ENCODE measurements at regions not wholly inside any gene's neighbourhood (a gene's known extent, or its start where the extent isn't known, plus 50 kb on each side); places are given as distances from the start of the nearest gene placed in this dataset.

DNA sequence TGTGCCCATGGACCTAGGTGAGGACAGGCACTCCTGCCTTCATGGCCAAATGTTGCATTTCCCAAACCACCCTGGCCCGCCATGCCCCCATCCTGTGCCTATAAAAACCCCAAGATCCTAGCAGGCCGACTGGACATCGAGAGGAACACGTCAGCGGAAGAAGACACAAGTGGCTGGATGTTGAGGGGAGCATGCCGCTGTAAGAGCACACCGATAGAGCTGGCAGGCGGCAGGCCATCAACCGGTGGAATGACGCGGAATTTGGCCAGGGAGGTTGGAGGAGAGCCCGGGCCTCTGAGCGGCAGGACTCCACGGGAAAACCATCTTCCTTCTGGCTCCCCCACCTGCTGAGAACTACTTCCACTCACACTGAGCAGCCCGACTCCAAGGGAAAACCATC is 361.1 kb upstream of the TMPRSS15 start:
- Histone ChIP-seq H3K27me3 (ENCODE audit: control insufficient read depth, insufficient read depth, low read length) (no peaks in the 10 kb centered on the region), H3K9me3 (ENCODE audit: control insufficient read depth, insufficient read depth, low read depth, low read length) (no peaks in the 10 kb centered on the region), H3K4me3 (ENCODE audit: low read depth in 2 of 2, low read length in 2 of 2) (no peak overlapping the region), H3K36me3 (ENCODE audit: control insufficient read depth, insufficient read depth, low read length) (no peaks in the 10 kb centered on the region), H3K27ac (ENCODE audit: low read length) (no peak overlapping the region), H3K4me1 (ENCODE audit: control insufficient read depth, insufficient read depth, low read length) (no peaks in the 10 kb centered on the region)
- POLR2A ChIA-PET = no interaction called here
- intact Hi-C loops (cut with micrococcal nuclease; ENCODE audit: unreplicated experiment) (no loop called here), in situ Hi-C loops (cut with HindIII; ENCODE audit: low pct_unique_long_range_greater_than_20kb, low sequenced_read_pairs) (no loop called here)
- BruUV-seq (replicated peaks) = no TSS peak
- DNase-seq (ENCODE audit: low read depth, low spot score) (no peak), ATAC-seq (no peak)
- TF ChIP-seq, protein P1, sequence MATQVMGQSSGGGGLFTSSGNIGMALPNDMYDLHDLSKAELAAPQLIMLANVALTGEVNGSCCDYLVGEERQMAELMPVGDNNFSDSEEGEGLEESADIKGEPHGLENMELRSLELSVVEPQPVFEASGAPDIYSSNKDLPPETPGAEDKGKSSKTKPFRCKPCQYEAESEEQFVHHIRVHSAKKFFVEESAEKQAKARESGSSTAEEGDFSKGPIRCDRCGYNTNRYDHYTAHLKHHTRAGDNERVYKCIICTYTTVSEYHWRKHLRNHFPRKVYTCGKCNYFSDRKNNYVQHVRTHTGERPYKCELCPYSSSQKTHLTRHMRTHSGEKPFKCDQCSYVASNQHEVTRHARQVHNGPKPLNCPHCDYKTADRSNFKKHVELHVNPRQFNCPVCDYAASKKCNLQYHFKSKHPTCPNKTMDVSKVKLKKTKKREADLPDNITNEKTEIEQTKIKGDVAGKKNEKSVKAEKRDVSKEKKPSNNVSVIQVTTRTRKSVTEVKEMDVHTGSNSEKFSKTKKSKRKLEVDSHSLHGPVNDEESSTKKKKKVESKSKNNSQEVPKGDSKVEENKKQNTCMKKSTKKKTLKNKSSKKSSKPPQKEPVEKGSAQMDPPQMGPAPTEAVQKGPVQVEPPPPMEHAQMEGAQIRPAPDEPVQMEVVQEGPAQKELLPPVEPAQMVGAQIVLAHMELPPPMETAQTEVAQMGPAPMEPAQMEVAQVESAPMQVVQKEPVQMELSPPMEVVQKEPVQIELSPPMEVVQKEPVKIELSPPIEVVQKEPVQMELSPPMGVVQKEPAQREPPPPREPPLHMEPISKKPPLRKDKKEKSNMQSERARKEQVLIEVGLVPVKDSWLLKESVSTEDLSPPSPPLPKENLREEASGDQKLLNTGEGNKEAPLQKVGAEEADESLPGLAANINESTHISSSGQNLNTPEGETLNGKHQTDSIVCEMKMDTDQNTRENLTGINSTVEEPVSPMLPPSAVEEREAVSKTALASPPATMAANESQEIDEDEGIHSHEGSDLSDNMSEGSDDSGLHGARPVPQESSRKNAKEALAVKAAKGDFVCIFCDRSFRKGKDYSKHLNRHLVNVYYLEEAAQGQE (IDR thresholded peaks at IDR 0.05; ENCODE audit: insufficient read depth in 1 of 2, low read depth in 2 of 2, low read length in 1 of 2) = no peak
- TF ChIP-seq, protein P2, sequence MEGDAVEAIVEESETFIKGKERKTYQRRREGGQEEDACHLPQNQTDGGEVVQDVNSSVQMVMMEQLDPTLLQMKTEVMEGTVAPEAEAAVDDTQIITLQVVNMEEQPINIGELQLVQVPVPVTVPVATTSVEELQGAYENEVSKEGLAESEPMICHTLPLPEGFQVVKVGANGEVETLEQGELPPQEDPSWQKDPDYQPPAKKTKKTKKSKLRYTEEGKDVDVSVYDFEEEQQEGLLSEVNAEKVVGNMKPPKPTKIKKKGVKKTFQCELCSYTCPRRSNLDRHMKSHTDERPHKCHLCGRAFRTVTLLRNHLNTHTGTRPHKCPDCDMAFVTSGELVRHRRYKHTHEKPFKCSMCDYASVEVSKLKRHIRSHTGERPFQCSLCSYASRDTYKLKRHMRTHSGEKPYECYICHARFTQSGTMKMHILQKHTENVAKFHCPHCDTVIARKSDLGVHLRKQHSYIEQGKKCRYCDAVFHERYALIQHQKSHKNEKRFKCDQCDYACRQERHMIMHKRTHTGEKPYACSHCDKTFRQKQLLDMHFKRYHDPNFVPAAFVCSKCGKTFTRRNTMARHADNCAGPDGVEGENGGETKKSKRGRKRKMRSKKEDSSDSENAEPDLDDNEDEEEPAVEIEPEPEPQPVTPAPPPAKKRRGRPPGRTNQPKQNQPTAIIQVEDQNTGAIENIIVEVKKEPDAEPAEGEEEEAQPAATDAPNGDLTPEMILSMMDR (IDR thresholded peaks at IDR 0.05) = no peak
- TF ChIP-seq POLR2AphosphoS5 (IDR thresholded peaks at IDR 0.05; ENCODE audit: low read depth, low read length) (no peak), SIN3A (IDR thresholded peaks at IDR 0.05; ENCODE audit: borderline replicate concordance, insufficient read depth, low read depth, low read length) (no peak), TCF7L2 (IDR thresholded peaks at IDR 0.05; ENCODE audit: low read depth, low read length) (no peak)
- CTCF ChIA-PET = no interaction called here

DNA sequence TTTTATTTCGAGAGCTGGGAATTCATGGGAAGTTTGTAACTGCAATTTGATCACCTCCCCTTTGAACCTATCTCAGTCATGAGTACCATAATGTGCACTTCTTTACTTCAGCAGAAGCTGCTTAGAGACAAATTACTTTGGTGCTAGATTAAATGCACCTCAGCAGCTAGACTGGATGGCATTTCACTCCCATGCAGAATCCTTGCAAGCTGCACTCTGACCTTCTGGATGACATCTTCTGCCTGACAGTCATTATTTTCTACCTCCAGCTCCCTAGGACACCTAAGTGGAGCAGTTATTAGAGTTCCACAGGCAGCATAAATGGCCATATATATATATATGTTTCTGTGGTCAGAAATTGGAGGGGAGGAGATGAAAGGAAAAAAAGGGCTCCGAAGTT is 366.0 kb upstream of the TMPRSS15 start:
- in situ Hi-C loops (cut with HindIII; ENCODE audit: low pct_unique_long_range_greater_than_20kb, low sequenced_read_pairs) = no loop called here
- CTCF ChIA-PET = no interaction called here
- BruUV-seq (replicated peaks) = no TSS peak

More for the DNA sequence above, 366.0 kb upstream of the TMPRSS15 start:
- Histone ChIP-seq H3K36me3 (ENCODE audit: control insufficient read depth, insufficient read depth, low read length) (no peaks in the 10 kb centered on the region), H3K4me3 (ENCODE audit: low read depth in 2 of 2, low read length in 2 of 2) (no peak overlapping the region), H3K27ac (ENCODE audit: low read length) (no peak overlapping the region), H3K4me1 (ENCODE audit: control insufficient read depth, insufficient read depth, low read length) (no peaks in the 10 kb centered on the region), H3K9me3 (ENCODE audit: control insufficient read depth, insufficient read depth, low read depth, low read length) (no peaks in the 10 kb centered on the region), H3K27me3 (ENCODE audit: control insufficient read depth, insufficient read depth, low read length) (no peaks in the 10 kb centered on the region)
- no peak for DNase-seq (ENCODE audit: low read depth, low spot score)
- intact Hi-C loops (cut with micrococcal nuclease; ENCODE audit: unreplicated experiment) = no loop called here
- no peak for ATAC-seq
- TF ChIP-seq SIN3A (IDR thresholded peaks at IDR 0.05; ENCODE audit: borderline replicate concordance, insufficient read depth, low read depth, low read length) (no peak), POLR2AphosphoS5 (IDR thresholded peaks at IDR 0.05; ENCODE audit: low read depth, low read length) (no peak), TCF7L2 (IDR thresholded peaks at IDR 0.05; ENCODE audit: low read depth, low read length) (no peak)
- TF ChIP-seq, protein P2 (IDR thresholded peaks at IDR 0.05) = no peak
- TF ChIP-seq, protein P1 (IDR thresholded peaks at IDR 0.05; ENCODE audit: insufficient read depth in 1 of 2, low read depth in 2 of 2, low read length in 1 of 2) = no peak
- POLR2A ChIA-PET = no interaction called here
